Erythroblast (primary cell): ENCODE measurements at regions not wholly inside any gene's neighbourhood (a gene's known extent, or its start where the extent isn't known, plus 50 kb on each side); places are given as distances from the start of the nearest gene placed in this dataset.

Experiments
- GATA1 ChIP-seq: IDR thresholded peaks from 2 replicates; pipeline ENCODE4 v1.6.1; 2011; ENCODE audit warnings: low read depth, mild to moderate bottlenecking, control low read depth, low read length, moderate library complexity
- POLR2A ChIP-seq: IDR thresholded peaks from 2 replicates; pipeline ENCODE4 v1.6.1; 2011; ENCODE audit warnings: mild to moderate bottlenecking, low read length

DNA sequence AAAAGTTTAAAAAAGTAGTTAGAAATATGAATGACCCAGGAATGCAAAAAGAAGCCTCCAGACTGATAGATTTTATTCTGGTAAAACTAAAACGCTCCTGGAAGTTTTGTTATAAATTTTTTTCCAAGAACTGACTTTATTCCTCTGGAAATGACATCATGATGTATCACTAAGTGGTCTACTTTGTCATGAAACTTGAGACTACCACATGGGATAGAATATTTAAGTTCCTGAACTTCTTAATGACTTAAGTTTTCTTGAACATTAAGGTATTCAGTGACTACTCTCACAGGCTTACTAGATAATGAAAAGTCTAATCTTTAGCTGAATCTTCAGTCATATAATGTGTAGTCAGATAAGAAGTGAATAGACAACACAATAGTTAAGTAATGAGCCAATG is 842.2 kb downstream of the USP25 start:
- no peak for TF ChIP-seq POLR2A
- TF ChIP-seq GATA1: no peak
